ENCODE measurements at regions not wholly inside any gene's neighbourhood (a gene's known extent, or its start where the extent isn't known, plus 50 kb on each side); places are given as distances from the start of the nearest gene placed in this dataset.

DNA sequence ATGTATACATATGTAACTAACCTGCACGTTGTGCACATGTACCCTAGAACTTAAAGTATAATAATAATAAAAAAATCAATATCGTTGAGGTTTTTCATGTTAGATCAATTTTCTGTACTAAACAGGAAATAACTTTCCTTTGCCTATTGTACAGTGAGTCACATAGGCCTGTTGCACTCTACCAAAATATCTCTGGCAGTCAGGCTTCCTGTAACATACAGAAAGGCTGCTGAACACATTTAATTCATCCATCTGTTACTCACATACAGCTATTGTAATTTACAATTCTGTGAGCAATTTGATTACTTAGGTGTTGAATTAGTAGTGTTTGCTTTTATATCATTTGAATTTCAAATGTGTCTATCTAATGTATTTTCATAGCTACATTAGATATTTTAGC lies 427.8 kb downstream of the TMA16 start:
- H3K4me3 ChIP-seq, result no peak overlapping the region
- no peaks in the 10 kb centered on the region for H3K36me3 ChIP-seq
- no peaks in the 10 kb centered on the region for H3K27me3 ChIP-seq
- TF ChIP-seq CTCF (IDR thresholded peaks at IDR 0.05), result no peak
- no peaks in the 10 kb centered on the region for H3K4me1 ChIP-seq
- no peaks in the 10 kb centered on the region for H3K9me3 ChIP-seq
- DNase-seq (ENCODE audit: low spot score), result no peak
- H3K27ac ChIP-seq, result no peak overlapping the region

DNA sequence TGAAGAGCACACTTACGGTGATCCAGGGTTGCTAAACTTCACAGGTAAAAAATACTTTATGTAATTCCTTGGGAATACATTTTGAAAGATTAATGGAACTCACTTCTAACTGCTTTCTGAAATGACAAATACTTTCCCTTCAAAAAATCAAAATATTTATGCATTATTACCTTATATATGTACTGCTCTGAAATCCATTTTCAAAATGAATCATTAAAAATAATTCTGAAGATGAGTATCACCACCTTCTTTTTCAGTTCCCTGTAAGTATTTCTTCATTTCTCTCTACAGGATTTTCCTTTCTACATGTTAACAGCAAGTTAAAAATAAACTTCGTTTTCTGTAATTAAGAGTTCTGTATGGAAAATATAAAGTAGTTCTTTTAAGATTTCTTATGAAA lies 428.6 kb downstream of the TMA16 start:
- TF ChIP-seq CTCF (IDR thresholded peaks at IDR 0.05), result no peak

DNA sequence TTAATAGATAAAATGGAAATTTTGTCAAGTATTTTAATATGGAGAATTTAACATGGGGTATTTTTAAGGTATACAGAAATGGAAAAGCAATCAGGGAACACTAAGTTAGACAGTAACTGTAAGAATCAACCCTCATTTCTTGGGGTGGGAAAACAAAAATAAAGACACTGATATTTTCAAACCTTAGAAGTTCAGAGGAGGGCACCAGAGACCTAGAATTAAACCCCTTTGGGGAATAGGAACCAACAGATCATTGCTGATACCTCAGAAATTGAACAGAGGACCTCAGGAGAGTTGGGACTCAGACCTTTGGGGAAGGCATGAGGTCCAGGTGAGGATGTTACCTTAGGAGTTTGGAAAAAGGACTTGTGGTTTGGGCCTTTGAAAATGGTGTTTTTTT lies 435.6 kb downstream of the TMA16 start:
- H3K4me1 ChIP-seq, result no peaks in the 10 kb centered on the region
- no peaks in the 10 kb centered on the region for H3K9me3 ChIP-seq
- H3K27ac ChIP-seq, result no peak overlapping the region
- no peak overlapping the region for H3K4me3 ChIP-seq
- no peak for TF ChIP-seq CTCF (IDR thresholded peaks at IDR 0.05)
- H3K36me3 ChIP-seq, result no peaks in the 10 kb centered on the region
- DNase-seq (ENCODE audit: low spot score), result no peak
- H3K27me3 ChIP-seq, result no peaks in the 10 kb centered on the region

More for the DNA sequence above, 428.6 kb downstream of the TMA16 start:
- no peaks in the 10 kb centered on the region for H3K4me1 ChIP-seq
- H3K27ac ChIP-seq, result no peak overlapping the region
- no peaks in the 10 kb centered on the region for H3K9me3 ChIP-seq
- H3K4me3 ChIP-seq, result no peak overlapping the region
- no peaks in the 10 kb centered on the region for H3K27me3 ChIP-seq
- DNase-seq (ENCODE audit: low spot score), result no peak
- no peaks in the 10 kb centered on the region for H3K36me3 ChIP-seq

GRCh38 chr4:163932504-163932903 lies 438.0 kb downstream of the TMA16 start:
- DNase-seq (ENCODE audit: low spot score), result no peak
- no peaks in the 10 kb centered on the region for H3K9me3 ChIP-seq
- H3K27me3 ChIP-seq, result no peaks in the 10 kb centered on the region
- H3K36me3 ChIP-seq, result no peaks in the 10 kb centered on the region
- no peak overlapping the region for H3K27ac ChIP-seq
- TF ChIP-seq CTCF (IDR thresholded peaks at IDR 0.05), result no peak
- no peak overlapping the region for H3K4me3 ChIP-seq
- no peaks in the 10 kb centered on the region for H3K4me1 ChIP-seq

DNA sequence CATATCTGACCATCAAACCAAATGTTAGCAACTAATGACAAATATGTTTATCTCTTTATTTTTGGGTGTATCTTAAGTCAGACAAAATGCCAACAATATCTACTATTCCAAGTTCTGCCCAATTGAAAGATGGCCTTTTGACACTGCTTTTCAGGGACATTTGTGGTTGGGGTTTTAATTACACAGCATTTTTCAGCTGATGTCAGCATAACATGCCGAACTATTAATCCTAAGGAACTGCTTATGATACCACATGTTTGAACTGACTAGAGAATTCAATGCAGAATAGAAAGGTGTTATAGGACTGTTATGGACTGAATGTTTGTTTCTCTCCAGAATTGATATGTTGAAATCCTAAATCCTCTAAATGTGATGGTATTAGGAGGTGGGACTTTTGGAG lies 445.1 kb downstream of the TMA16 start:
- Histone ChIP-seq H3K9me3 (peaks cover 0 to 7% of the 10 kb centered on the region in 2 donors), H3K27me3 (no peaks in the 10 kb centered on the region), H3K36me3 (no peaks in the 10 kb centered on the region), H3K4me3 (no peak overlapping the region), H3K4me1 (no peaks in the 10 kb centered on the region), H3K27ac (no peak overlapping the region)
- TF ChIP-seq CTCF (IDR thresholded peaks at IDR 0.05), result no peak
- DNase-seq (ENCODE audit: low spot score), result no peak

DNA sequence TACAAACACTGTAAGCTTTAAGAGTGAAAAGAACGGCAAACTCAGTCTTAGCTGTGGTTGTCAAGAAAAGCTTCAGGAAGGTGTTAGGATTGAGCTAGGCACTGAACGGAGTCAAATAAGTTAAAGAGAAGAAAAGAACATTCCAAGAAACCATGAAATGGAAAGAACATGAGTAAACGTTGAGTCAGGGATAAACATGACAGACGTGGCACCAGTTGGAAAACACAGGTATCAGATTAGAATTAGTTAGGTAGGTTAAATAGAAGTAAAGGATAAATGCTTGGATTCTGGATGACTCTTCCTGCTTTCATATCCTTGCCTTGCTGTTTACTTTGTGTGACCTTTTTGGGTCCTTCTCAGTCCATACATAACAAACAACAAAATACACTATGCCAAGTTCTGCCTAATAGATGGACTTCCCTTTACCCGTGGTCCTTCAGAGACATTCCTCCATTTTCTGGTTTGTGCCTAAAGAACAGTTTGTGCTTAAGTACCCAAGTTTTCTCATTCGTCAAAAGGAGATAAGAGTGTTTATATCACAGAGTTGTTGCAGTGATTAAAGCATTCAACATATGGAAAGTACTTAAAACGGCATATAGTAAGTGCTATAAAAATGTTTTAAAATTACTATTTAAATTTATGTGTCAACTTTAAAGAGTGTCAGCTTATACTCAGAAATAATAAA lies 446.9 kb downstream of the TMA16 start:
- no peak for TF ChIP-seq CTCF (IDR thresholded peaks at IDR 0.05)

More for the DNA sequence above, 446.9 kb downstream of the TMA16 start:
- H3K9me3 ChIP-seq, result peaks cover 0 to 7% of the 10 kb centered on the region in 2 donors
- no peak for DNase-seq (ENCODE audit: low spot score)
- no peak overlapping the region for H3K4me3 ChIP-seq
- no peaks in the 10 kb centered on the region for H3K36me3 ChIP-seq
- no peaks in the 10 kb centered on the region for H3K4me1 ChIP-seq
- H3K27ac ChIP-seq, result no peak overlapping the region
- no peaks in the 10 kb centered on the region for H3K27me3 ChIP-seq

Measured in right atrium auricular region (tissue), 2 donors.